Gastroesophageal sphincter (tissue), 4 donors: ENCODE measurements at regions not wholly inside any gene's neighbourhood (a gene's known extent, or its start where the extent isn't known, plus 50 kb on each side); places are given as distances from the start of the nearest gene placed in this dataset.

ENCODE experiments used
- ATAC-seq: fragments of 150-250 bp; one replicate; pipeline ENCODE4 v1.9.1; 2016; ENCODE audit warnings: mild to moderate bottlenecking, moderate library complexity
- H3K27ac ChIP-seq, 4 donors: fragments of 200-600 bp; sonication (generic) in 3 of 4; 1 replicate in 3 of 4; 2 replicates in 1 of 4; pipeline ENCODE4 v1.5.1; 2016 to 2019
- H3K27me3 ChIP-seq: fragments of 200-600 bp; sonication (generic); one replicate; pipeline ENCODE4 v1.5.1; 2019
- H3K36me3 ChIP-seq, 2 donors: fragments of 200-600 bp; sonication (generic); one replicate each; pipeline ENCODE4 v1.5.1; 2019; ENCODE audit warnings: control low read depth in 1 of 2
- H3K4me1 ChIP-seq, 3 donors: fragments of 200-600 bp; sonication (generic); 1 replicate in 2 of 3; 2 replicates in 1 of 3; pipeline ENCODE4 v1.5.1; 2016 to 2019; ENCODE audit warnings: control low read depth in 2 of 3
- H3K4me3 ChIP-seq, 2 donors: fragments of 200-600 bp; sonication (generic); one replicate each; pipeline ENCODE4 v1.5.1; 2019; ENCODE audit warnings: mild to moderate bottlenecking in 1 of 2, moderate library complexity in 1 of 2
- H3K9me3 ChIP-seq, 3 donors: fragments of 200-600 bp; sonication (generic); one replicate each; pipeline ENCODE4 v1.5.1; 2017 to 2019; ENCODE audit warnings: control low read depth in 2 of 3
- CTCF ChIP-seq, 4 experiments: fragments of 200-600 bp in 2 of 4; fragments of 450-650 bp in 2 of 4; sonication (generic) in 1 of 4; IDR thresholded peaks; one replicate each; pipeline ENCODE4 v1.5.1; 2017 to 2019; ENCODE audit warnings: antibody characterized with exemption in 4 of 4, mild to moderate bottlenecking in 2 of 4, moderate library complexity in 2 of 4
- EP300 ChIP-seq: sonication (generic); formaldehyde crosslinking; IDR thresholded peaks from one replicate; pipeline ENCODE4 v1.6.1; 2017; ENCODE audit warnings: antibody characterized with exemption, mild to moderate bottlenecking
- POLR2A ChIP-seq, 2 donors: fragments of 450-650 bp; IDR thresholded peaks; one replicate each; pipeline ENCODE4 v1.6.1; 2017; ENCODE audit warnings: antibody characterized with exemption in 2 of 2, mild to moderate bottlenecking in 2 of 2, moderate library complexity in 1 of 2
- POLR2AphosphoS5 ChIP-seq: sonication (generic); formaldehyde crosslinking; IDR thresholded peaks from one replicate; pipeline ENCODE4 v1.6.1; 2017; ENCODE audit warnings: antibody characterized with exemption
- WGBS, 2 donors: methylation state at CpG; one replicate each; pipeline ENCODE4 v1.1.5; 2018; ENCODE audit warnings: low coverage in 1 of 2; 5-methylcytosine and 5-hydroxymethylcytosine counted together

DNA sequence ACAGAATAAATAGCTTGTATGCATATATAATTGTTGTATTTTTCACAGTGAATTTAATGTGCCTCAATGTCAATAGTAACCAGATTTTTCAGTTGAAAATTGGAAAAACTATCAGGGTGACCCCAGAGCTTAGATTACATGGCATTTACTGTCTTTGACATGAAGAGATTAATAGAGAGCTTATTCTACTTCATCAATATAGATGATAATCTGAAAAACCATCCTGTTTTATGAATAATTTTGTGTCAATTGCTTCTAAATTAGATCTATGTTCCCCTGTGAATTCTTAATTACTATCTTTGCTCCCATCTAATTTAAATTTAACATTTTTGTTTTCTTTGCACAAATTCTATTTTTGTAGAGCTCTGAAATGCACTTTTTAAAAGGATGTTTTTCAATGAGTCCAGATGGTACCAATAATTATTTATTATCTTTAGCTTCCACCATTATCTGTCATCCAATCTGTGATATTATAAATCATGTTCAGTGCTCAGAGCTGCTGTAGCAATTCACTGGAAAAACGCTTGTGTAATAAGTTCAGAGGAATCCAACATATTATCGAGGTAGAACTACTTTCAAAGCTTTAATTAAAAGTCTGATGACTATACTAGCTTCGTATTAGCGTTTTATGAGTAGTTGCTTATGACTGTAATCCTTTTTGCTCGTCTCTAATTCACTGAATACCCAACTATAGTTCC is 291.4 kb downstream of the JRKL start:
- no peaks in the 10 kb centered on the region for H3K36me3 ChIP-seq
- no peak overlapping the region for H3K27ac ChIP-seq
- 46 to 65% methylated on average over 5 of the region's 5 CpGs for WGBS, 2 donors
- no peak for ATAC-seq
- H3K4me1 ChIP-seq: no peaks in the 10 kb centered on the region
- TF ChIP-seq POLR2A (IDR thresholded peaks at IDR 0.05): no peak
- TF ChIP-seq POLR2AphosphoS5: no peak
- no peak for TF ChIP-seq EP300
- no peak for TF ChIP-seq CTCF (IDR thresholded peaks at IDR 0.05)
- no peaks in the 10 kb centered on the region for H3K27me3 ChIP-seq
- H3K9me3 ChIP-seq: peaks cover 0 to 2% (median 0%) of the 10 kb centered on the region in 3 donors
- H3K4me3 ChIP-seq: no peak overlapping the region

DNA sequence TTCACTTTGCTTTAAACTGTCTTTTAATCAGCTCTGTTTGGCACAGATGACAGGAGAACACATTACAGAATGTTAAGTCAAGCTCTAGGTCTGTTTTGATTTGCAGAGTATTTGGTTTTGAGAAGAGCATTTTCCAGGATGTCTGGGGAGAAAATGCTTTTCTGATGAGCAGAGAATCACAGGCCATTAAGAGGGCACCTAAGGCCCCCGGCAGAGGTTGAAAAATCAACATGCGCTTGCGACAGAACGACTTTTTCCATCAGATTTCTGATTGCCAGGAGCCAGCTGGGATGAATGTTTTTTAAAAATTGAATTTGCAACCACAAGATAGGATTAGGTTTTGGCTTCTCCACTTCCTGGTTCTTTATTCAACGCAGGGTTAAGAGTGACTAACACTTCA is 304.5 kb downstream of the JRKL start:
- Histone ChIP-seq H3K27ac (no peak overlapping the region), H3K4me1 (no peaks in the 10 kb centered on the region), H3K36me3 (no peaks in the 10 kb centered on the region), H3K4me3 (no peak overlapping the region), H3K9me3 (no peaks in the 10 kb centered on the region), H3K27me3 (no peaks in the 10 kb centered on the region)
- 71 to 100% methylated on average over 2 to 5 of the region's 5 CpGs for WGBS, 2 donors
- TF ChIP-seq POLR2A (IDR thresholded peaks at IDR 0.05) (no peak), CTCF (IDR thresholded peaks at IDR 0.05) (no peak), POLR2AphosphoS5 (no peak), EP300 (no peak)
- no peak for ATAC-seq

- H3K9me3 ChIP-seq: no peaks in the 10 kb centered on the region
- H3K4me1 ChIP-seq: no peaks in the 10 kb centered on the region
- no peaks in the 10 kb centered on the region for H3K36me3 ChIP-seq
- ATAC-seq: no peak
- no peak overlapping the region for H3K4me3 ChIP-seq
- TF ChIP-seq POLR2A (IDR thresholded peaks at IDR 0.05) (no peak), POLR2AphosphoS5 (no peak), EP300 (no peak), CTCF (IDR thresholded peaks at IDR 0.05) (no peak)
- no peaks in the 10 kb centered on the region for H3K27me3 ChIP-seq
- 27 to 28% methylated on average over 1 of the region's 1 CpG for WGBS, 2 donors
- no peak overlapping the region for H3K27ac ChIP-seq
Measured at GRCh38 chr11:96696731-96697130, 306.9 kb downstream of the JRKL start.

DNA sequence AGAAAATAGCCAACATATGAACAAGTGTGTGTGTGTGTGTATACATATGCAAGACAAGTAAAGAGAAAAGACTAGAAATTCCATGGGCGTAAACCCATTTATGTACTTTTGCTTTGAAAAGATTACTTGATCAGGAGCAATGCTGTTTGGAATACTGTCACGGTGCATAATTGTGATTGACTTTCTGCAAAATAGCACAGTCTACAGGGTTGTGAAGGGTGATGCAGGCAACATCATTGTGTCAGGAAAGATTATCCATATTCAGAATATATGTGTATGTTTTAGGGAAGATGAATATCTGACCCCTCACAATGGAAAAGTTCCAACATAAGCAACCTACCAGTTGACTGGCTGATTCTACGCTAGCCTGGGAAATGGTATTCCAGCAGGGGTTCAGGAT is 307.7 kb downstream of the JRKL start:
- Histone ChIP-seq H3K4me1 (no peaks in the 10 kb centered on the region), H3K4me3 (no peak overlapping the region), H3K9me3 (no peaks in the 10 kb centered on the region), H3K36me3 (no peaks in the 10 kb centered on the region), H3K27me3 (no peaks in the 10 kb centered on the region), H3K27ac (no peak overlapping the region)
- ATAC-seq: no peak
- TF ChIP-seq EP300: no peak
- no peak for TF ChIP-seq CTCF (IDR thresholded peaks at IDR 0.05)
- TF ChIP-seq POLR2AphosphoS5: no peak
- no peak for TF ChIP-seq POLR2A (IDR thresholded peaks at IDR 0.05)
- 83 to 90% methylated on average over 3 of the region's 3 CpGs for WGBS, 2 donors

DNA sequence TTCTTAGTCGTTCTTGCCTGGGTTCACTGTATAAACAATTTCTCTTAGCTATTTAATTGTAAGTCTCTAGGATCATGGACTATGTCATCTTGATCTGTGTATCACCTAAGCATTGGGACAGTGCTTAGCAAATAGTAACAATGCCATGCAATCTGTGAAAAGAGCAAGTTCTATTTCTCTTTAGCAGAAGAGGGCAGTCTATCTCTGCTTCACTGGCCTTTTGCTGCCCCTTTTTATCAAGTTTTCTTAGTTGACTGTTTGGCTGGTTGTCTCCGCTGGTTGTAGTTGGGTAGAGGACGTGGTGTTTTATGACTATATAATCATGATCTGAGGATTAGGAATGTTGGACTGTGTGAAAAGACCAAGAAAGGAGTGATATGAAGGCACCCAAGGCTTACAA is 315.0 kb downstream of the JRKL start:
- ATAC-seq: no peak
- TF ChIP-seq CTCF (IDR thresholded peaks at IDR 0.05): no peak
- no peak for TF ChIP-seq POLR2A (IDR thresholded peaks at IDR 0.05)
- no peak for TF ChIP-seq POLR2AphosphoS5
- TF ChIP-seq EP300: no peak
- no peaks in the 10 kb centered on the region for H3K36me3 ChIP-seq
- no peak overlapping the region for H3K4me3 ChIP-seq
- H3K9me3 ChIP-seq: no peaks in the 10 kb centered on the region
- WGBS, 2 donors: 49 to 56% methylated on average over 2 to 3 of the region's 3 CpGs
- H3K4me1 ChIP-seq: no peaks in the 10 kb centered on the region
- H3K27me3 ChIP-seq: no peaks in the 10 kb centered on the region
- no peak overlapping the region for H3K27ac ChIP-seq
